Bronchial epithelial cell (primary cell): ENCODE measurements at regions not wholly inside any gene's neighbourhood (a gene's known extent, or its start where the extent isn't known, plus 50 kb on each side); places are given as distances from the start of the nearest gene placed in this dataset.

Source experiments
- DNase-seq: peaks from one replicate; pipeline ENCODE4 v3.0.0-alpha.2; 2010; ENCODE audit warnings: low read depth
- FAIRE-seq: peaks from 2 replicates; lab custom pipeline; 2011; peaks lifted over from hg19 to GRCh38; lab: Jason Lieb, UNC
- H3K27me3 ChIP-seq: 2 replicates; pipeline ENCODE4 v1.5.1; 2011; ENCODE audit warnings: low read length; ENCODE audit not compliant: control insufficient read depth, insufficient read depth
- H3K36me3 ChIP-seq: 2 replicates; pipeline ENCODE4 v1.5.1; 2011; ENCODE audit warnings: low read length; ENCODE audit not compliant: control insufficient read depth, insufficient read depth
- H3K4me3 ChIP-seq: 2 replicates; pipeline ENCODE4 v1.5.1; 2011; ENCODE audit warnings: mild to moderate bottlenecking, low read depth, low read length, control low read depth
- TF ChIP-seq, protein P1 (sequence below): IDR thresholded peaks from 2 replicates; pipeline ENCODE4 v1.5.1; 2011; ENCODE audit warnings: mild to moderate bottlenecking, moderate library complexity, low read length, control low read depth, inconsistent platforms; ENCODE audit not compliant: insufficient read depth, severe bottlenecking

DNA sequence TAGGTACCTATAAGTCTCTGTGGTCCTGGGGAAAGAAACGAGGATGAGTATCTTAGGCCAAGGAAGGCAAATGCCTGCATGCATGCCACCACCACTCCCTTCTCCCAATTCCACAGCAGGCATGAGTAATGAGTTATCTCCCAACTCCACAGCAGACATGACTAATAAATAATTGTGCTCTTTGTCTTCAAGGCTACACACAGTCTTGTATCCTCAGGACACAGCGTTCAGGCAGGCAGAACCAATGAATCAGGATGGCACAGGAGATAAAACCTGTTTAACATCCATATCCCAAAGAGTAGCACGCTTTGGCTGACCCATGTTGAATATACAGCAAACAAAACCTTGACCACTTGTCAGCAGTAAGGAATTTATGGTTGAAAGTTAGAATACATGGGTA is 229.7 kb upstream of the NFE2L3 start:
- no peak overlapping the region for H3K4me3 ChIP-seq
- FAIRE-seq: no peak
- no peaks in the 10 kb centered on the region for H3K36me3 ChIP-seq
- H3K27me3 ChIP-seq: no peaks in the 10 kb centered on the region
- peak; percentile 86 for DNase-seq
- TF ChIP-seq, protein P1, sequence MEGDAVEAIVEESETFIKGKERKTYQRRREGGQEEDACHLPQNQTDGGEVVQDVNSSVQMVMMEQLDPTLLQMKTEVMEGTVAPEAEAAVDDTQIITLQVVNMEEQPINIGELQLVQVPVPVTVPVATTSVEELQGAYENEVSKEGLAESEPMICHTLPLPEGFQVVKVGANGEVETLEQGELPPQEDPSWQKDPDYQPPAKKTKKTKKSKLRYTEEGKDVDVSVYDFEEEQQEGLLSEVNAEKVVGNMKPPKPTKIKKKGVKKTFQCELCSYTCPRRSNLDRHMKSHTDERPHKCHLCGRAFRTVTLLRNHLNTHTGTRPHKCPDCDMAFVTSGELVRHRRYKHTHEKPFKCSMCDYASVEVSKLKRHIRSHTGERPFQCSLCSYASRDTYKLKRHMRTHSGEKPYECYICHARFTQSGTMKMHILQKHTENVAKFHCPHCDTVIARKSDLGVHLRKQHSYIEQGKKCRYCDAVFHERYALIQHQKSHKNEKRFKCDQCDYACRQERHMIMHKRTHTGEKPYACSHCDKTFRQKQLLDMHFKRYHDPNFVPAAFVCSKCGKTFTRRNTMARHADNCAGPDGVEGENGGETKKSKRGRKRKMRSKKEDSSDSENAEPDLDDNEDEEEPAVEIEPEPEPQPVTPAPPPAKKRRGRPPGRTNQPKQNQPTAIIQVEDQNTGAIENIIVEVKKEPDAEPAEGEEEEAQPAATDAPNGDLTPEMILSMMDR: no peak

DNA sequence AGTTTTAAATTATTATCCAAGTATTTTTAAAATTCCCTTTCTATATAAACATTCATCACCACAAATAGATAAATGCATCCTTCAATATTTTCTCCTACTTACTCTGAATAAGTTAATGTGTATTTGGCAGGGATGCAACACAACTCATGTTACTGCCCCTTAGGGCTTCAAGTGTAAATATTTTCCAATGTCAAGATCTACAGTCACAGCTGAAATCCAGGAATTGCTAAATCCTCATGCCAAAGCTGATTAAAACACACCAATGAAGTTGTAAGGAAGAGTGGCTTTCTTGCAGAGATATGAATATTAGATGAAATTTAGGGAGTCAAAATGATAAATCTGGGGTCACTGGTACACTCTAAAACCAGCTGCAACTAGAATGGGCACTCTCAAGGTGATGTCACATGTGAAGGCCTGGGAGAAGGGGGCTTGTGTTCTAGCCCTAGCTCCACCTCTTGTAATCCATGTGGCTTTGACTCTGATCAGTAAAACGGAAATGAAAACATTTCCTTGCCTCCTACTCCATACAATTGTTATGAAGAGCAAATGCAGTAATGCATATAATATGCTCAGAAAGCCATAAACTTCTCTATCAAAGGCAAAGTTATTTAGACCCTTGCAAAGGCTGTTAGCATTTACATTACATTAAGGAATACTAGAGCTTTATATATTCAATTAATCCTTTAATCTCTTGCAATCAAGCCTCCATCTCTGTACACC is 228.1 kb upstream of the NFE2L3 start:
- H3K4me3 ChIP-seq: no peak overlapping the region
- FAIRE-seq (no peak), DNase-seq (no peak)
- no peaks in the 10 kb centered on the region for H3K36me3 ChIP-seq
- no peaks in the 10 kb centered on the region for H3K27me3 ChIP-seq
- TF ChIP-seq, protein P1: no peak

DNA sequence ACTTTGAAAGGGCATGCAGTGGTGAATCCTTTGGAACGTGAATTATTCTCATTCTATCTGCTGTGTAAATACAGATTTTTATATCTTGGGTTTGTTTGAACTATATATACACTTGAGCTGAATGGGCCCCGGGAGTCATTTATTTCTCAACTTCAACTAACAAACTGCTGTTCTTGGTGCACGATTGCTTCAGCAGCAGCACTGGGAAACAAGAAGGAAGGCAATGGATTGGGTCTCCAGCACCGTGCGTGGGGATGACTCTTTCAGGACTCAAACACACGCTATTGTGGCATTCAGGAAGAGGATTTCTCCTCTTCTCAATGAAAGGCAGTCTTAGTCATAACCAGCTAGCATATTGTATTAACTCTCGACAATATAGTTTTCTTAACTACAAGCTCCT is 226.0 kb upstream of the NFE2L3 start:
- Histone ChIP-seq H3K36me3 (no peaks in the 10 kb centered on the region), H3K4me3 (no peak overlapping the region), H3K27me3 (no peaks in the 10 kb centered on the region)
- peak; percentile 97 for DNase-seq
- FAIRE-seq: no peak
- TF ChIP-seq, protein P1: no peak

DNA sequence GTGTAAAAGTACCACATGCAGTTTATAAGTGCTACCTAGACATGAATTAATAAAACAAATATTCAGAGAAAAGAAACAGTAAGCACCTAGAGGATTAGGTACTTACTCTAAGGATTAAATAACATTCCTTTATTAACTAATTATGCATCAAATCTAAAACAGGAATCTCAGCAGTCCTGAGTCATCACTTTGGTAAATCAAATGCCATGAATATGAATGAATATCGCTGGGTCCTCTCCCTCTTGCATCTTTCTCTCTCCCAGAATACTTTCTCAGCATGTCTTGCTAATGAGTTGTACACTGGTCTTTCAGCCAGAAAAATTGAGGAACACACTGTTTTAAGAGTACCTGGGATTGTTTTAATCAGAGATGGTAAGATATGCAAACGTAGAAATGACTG is 225.5 kb upstream of the NFE2L3 start:
- DNase-seq: no peak
- TF ChIP-seq, protein P1: no peak
- no peak for FAIRE-seq
- Histone ChIP-seq H3K36me3 (no peaks in the 10 kb centered on the region), H3K27me3 (no peaks in the 10 kb centered on the region), H3K4me3 (no peak overlapping the region)

DNA sequence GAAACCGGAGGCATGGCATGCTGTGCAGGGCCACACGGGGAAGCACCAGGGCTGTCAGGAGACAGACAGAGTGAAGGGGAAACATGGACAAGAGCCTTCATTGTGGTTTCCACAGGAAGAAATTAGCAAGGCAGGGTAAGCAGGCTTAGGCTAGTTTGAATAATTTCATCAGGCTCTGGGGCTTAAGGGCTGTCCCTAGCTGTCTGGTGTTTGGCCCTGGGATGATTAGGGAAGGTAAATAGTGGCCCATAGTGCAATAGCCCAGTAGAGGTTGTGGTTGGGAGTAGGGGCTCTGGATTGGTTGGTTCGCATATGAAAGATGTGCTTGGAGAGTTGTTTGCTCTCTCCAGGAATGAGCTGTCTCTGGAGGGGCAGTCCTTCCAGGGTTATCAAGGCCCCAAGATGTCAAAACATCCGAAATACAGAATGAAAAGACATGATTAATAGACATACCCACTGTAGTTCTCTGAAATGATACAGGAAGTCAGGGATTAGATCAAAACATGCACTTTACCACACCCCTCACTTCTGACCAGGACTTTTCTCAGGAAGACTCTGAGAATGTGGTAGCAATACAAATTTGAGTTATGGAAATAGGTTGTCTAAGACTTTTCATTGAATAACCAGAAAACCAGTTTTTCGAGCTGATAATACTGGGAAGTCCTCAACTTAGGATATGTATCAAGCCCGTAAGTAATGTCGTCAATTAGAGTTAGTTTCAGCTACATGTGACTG is 224.9 kb upstream of the NFE2L3 start:
- no peak for DNase-seq
- Histone ChIP-seq H3K36me3 (no peaks in the 10 kb centered on the region), H3K4me3 (no peak overlapping the region), H3K27me3 (no peaks in the 10 kb centered on the region)
- no peak for FAIRE-seq
- TF ChIP-seq, protein P1: no peak
